Activated CD4-positive, CD25-positive, alpha-beta regulatory T cell treated with anti-CD3 and anti-CD28 coated beads, Interleukin-2, amount 50 U/mL, for 24 hours (primary cell): ENCODE measurements at regions not wholly inside any gene's neighbourhood (a gene's known extent, or its start where the extent isn't known, plus 50 kb on each side); places are given as distances from the start of the nearest gene placed in this dataset.

Experiments
- ATAC-seq, 2 donors: fragments of 150-1000 bp; cut with Tn5 transposase; one replicate each; pipeline ENCODE4 v1.10.0; 2021; ENCODE audit warnings: mild to moderate bottlenecking in 1 of 2, moderate library complexity in 1 of 2

DNA sequence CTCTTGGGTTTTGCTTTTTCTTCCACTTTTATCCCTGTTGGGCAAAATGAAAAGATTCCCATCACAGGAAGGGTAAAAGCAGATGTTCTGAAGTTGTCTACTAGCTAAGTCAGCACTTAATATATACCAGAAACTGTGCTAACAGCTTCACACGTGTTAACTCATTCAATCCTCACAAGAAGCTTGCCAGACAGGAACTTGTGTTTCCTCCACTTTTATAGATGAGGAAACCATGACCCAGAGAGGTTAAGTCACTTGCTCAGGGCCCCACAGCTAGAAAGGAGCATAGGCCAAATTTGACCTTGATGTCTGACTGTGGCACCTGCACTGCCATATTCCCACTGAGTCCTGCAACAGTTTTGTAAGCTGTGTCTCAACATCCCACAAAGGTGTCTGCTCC, 76.8 kb upstream of the EPC2 start:
- no peak for ATAC-seq

DNA sequence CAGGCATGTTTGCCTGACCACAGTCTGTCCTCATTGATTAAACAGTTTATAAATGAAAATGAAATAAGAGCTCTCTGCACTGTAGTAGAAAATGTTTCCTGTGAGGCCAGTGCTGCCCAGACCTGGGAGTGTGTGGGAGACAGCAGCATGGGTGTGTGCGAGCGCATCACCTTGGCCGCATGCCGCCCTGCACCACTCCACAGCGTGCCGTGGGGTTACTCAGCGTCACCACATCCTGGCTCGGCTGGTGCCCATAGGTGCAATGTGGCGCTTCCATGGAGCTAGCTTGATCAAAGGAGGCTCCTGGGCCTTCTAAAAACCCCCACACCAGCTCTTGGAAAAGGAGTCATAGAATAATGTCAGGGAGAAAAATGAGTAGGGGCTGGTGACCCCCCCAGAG, 76.0 kb upstream of the EPC2 start:
- ATAC-seq = no peak

DNA sequence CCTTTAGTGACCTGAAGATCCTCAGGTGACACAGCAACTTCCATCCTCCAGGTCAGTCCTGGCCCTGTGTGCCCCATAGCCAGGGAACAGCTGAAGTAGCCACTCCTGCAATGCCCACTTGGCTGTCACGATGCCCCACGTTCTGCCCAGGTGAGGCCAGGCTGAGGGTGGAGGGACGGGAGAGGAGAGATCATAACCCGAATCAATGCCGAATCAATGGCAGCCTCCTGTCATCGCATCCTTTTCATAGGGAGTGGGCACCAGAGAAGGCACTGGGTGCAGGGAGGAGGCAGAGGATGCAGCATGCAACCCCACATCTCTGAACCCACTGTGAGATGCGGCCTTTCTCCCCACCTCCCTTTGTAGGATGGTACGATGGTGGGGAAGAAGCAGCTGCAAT, 75.3 kb upstream of the EPC2 start:
- no peak for ATAC-seq

DNA sequence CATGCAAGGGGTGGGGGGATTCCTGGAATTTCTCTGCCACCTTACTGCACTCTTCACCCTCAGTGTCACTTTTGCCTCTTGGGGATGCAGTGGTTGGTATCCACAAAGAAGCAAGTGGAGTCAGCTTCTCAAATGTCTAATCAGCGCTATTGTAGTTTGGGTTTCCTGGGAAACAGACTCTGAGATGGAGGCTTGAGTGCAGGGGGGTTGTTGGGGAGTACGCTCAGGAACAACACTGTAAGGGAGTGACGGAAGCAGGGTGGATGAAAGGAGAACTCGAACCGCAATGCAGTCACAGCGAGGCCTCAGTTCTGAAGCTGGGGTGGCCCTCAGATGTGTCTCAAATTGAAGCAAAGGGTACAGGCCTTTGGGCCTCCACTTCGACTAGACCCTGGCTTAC, 73.6 kb upstream of the EPC2 start:
- no peak for ATAC-seq

DNA sequence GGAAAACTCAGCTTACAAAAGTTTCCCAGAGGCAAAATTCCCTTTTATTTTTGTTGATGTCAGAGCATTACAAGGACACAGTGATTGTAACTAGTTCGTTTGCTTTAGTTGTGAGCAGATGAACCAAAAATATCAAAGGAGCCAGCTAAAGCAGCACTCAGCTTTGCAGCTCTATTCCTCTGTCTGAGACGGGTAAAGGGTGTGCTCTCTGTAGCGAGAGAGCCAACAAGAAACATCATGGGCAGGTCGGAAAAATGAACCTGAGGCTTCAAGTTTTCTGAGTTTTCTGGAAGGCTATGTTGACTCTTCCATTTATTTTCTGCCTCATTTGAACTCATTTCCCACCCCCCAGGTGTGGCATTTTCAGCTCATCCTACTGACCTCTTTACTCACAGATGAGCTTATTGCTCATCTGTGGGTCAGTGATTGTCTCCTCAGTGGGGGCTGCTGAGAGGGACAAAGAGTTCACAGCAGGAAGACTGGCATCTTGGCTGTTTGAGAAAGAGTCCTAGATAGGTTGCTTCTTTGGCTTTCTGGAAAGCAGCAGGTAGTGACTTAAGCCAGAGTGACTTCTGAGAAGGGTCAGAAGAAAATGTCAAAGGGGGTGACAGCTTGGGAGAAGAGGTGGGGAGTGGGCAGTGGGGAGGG, 66.6 kb upstream of the EPC2 start:
- no peak for ATAC-seq

DNA sequence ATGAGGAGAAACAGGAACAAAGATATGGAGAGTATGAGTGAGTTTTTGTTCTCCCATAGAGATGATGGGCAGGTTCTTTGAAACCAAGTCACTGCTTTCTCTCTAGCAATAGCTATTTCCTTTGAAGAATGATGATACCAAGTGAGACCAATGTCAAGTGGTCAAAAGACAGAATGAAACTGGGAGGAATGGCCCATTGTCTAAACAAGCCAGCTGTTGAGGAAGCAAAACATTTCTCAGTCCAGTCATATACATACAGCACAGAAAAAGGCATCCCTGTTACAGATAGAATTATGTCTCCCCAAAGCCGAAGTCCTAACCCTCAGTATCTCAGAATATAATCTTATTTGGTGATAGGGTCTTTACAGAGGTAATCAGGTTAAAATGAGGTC, 66.1 kb upstream of the EPC2 start:
- no peak for ATAC-seq

DNA sequence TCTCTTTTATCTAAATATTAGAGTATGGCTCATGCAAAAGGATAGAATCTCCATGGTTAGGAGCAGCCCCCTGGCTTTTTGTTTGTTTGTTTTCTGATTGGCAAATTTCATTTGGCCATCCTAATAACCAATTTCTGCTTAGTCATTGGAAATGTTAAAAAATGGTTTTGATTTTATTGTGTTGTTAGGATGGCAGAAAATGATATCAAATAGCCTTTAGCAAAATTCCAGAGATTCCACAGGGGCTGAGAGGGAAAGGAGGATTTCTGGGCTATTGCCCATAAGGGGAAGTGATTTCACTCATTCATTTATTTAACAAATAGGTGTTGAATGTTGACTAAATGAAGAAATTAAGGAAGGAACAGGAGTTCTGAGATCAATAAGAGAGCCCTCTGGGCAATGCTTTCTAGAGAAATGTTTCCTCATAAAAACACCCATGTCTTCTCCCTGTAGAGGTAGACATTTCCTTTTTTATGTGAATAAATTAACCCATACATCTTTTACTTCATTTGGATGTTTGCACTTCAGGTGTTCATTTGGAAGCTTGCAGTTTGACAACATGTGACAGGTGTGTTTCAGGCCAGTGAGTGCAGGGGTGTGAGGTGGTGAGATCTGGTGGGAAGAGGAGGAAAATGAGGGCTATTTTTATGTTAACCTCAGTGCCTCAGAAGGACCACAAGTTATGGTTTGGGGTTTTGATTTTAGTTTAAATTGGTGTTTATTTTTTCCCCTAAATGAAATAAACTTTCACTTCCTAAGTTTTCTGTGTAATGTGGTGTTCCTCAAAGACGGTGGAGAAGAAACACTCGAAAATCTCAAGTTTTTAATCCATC, 61.7 kb upstream of the EPC2 start:
- no peak for ATAC-seq

DNA sequence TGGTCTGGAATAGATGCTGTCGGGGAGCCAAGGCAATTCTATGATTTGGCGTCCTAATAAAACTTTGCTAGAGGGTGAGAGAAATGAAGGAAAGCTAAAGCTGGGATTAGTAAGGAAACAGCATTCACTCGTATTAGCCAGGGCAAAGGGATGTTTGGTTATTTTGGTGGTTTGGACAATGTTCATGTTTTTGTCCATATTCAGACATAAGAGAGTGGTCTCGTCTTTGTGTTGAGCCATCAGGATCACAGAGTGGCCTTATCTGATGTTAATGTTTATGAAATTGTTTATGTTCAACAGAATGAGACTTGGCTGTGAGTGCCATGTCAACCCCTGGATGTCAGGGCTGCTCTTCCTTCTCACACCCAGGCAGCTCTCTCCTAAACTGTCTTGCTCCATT, 58.9 kb upstream of the EPC2 start:
- ATAC-seq = no peak

DNA sequence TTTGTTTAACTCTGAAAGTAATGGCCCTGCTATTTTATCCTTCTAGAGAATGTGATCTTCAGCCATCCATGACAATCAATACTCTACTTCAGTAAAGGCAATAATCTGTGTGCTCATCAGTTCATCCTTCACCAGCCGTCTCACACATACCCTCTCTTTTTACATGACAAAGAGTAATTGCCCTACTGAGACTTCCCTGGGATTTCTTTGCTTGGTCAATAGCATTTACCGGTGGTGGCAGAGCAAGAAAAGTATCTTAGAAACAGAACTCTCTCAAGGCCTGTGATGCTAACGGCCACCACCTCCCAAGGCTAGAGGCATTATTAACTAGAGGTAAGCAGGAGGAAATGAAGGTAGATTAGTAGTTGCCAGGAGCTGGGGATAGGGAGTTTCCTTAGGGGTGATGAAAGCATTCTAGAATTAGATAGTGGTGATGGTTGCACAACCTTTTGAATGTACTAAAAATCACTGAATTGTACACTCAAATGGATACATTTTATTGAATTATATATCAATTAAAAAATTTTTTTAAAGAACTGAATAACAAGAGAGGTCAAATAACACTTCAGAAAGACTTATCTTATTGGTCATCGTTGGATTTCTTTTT, 57.9 kb upstream of the EPC2 start:
- ATAC-seq = no peak

DNA sequence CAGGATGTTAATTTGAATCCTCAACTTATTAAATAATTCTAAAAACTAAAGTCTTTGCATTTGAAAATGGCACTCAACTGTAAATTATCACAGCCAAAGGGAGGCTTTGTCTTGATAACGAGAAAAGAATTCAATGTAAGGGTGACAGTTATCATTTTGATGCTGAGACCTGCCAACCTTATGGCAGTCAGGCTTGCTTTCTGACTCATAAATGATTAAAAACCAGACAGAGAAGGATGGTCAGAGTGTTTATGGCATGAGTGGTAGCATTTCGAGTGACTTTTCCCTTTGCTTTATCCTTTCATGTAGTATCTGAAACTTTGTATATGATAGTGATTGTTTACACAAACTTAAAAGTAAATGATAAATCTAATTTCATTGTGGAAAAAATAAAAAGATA, 53.9 kb upstream of the EPC2 start:
- peak; percentile 35 to 55 for ATAC-seq

DNA sequence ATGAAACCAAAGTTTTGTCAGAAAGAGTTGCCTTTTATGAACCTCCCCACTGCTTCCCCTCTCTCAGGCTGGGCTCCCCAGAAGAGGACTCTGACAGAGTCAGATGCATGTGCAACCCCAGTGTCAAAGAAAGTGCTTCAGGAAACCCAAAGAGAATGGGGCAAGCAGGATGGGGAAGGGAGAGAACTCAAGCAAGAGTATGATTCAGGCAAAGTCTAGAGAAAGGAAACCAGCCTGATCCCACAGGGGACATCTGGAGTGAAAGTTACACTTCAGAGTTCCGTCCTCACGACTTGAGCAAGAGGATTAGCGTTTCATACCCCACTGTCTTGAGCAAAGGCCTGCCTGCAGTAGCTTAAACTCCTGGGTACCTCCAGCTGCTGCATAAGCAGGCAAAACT, 51.8 kb upstream of the EPC2 start:
- ATAC-seq = no peak

DNA sequence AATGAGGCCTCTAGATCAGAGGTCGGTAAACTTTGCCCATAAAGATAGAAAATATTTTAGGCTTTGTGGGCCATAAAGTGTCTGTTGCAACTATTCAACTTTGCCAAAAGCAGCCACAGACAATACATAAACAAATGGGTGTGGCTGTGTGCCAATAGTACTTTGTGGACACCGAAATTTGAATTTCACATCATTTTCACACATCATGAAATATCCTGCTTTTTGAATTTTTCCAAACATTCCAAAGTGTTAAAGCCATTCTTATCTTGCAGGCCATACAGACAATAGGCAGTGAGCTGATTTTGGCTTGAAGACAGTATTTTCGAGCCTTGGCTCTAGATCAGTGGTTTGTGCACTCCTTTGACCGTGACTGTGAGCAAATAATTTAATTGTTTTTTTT, 51.1 kb upstream of the EPC2 start:
- ATAC-seq = no peak

DNA sequence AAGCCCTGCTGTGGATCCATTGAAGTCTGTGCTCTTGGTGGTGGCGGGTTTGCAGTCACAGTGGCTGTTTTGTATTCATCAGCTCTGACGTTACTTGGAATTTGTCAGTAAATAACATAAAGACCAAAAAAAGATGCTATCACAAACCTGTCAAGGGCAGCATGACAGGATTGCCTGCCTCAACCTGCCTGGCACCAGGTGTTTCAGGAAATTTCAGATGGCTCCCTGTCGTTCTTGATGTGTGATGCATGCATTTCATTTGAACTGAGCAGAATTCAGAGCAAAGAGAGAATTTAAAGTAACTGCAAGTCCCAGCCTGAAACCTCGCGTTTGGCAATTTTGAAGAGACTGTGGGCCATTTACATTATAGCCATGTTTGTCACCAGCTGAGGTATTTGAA, 50.3 kb upstream of the EPC2 start:
- ATAC-seq = no peak
